Upper lobe of right lung (tissue), 1 donor: ENCODE measurements at regions not wholly inside any gene's neighbourhood (a gene's known extent, or its start where the extent isn't known, plus 50 kb on each side); places are given as distances from the start of the nearest gene placed in this dataset.

ENCODE experiments used
- ATAC-seq: fragments of 200-7000 bp; cut with Tn5 transposase; one replicate; pipeline ENCODE4 v1.9.1; 2020; ENCODE audit warnings: mild to moderate bottlenecking, moderate library complexity
- DNase-seq: peaks from one replicate; pipeline ENCODE4 v3.0.0-alpha.2; 2020
- H3K27ac ChIP-seq: fragments of 200-600 bp; one replicate; pipeline ENCODE4 v1.8.0; 2022
- H3K27me3 ChIP-seq: fragments of 200-600 bp; one replicate; pipeline ENCODE4 v1.8.0; 2022; ENCODE audit warnings: mild to moderate bottlenecking
- H3K36me3 ChIP-seq: fragments of 200-600 bp; one replicate; pipeline ENCODE4 v1.8.0; 2022
- H3K4me1 ChIP-seq: fragments of 200-600 bp; one replicate; pipeline ENCODE4 v1.8.0; 2022
- H3K4me3 ChIP-seq: fragments of 200-600 bp; one replicate; pipeline ENCODE4 v1.8.0; 2022; ENCODE audit warnings: mild to moderate bottlenecking
- H3K9me3 ChIP-seq: fragments of 200-600 bp; one replicate; pipeline ENCODE4 v1.8.0; 2022
- CTCF ChIP-seq: fragments of 200-600 bp; IDR thresholded peaks from one replicate; pipeline ENCODE4 v1.8.0; 2022; ENCODE audit warnings: antibody characterized with exemption
- intact Hi-C: fragments of 100-400 bp; cut with DNase I; formaldehyde crosslinking; loops from one replicate; pipeline ENCODE4 v1.11.0; 2022
- donor health status: DM: no; HTN: yes; CAD: no; lungs with severe emphysema.

GRCh38 chr11:116507016-116507415 is 265.8 kb downstream of the BUD13 start:
- no peaks in the 10 kb centered on the region for H3K4me1 ChIP-seq
- H3K9me3 ChIP-seq, result no peaks in the 10 kb centered on the region
- no peaks in the 10 kb centered on the region for H3K36me3 ChIP-seq
- ATAC-seq (no peak), DNase-seq (no peak)
- TF ChIP-seq CTCF, result no peak
- no peak overlapping the region for H3K4me3 ChIP-seq
- no peak overlapping the region for H3K27ac ChIP-seq
- intact Hi-C loops, result no loop called here
- H3K27me3 ChIP-seq, result peaks cover 4% of the 10 kb centered on the region

- no peak for TF ChIP-seq CTCF
- no peak overlapping the region for H3K27ac ChIP-seq
- H3K9me3 ChIP-seq, result no peaks in the 10 kb centered on the region
- H3K4me1 ChIP-seq, result no peaks in the 10 kb centered on the region
- DNase-seq, result no peak
- H3K27me3 ChIP-seq, result peaks cover 5% of the 10 kb centered on the region
- no peak overlapping the region for H3K4me3 ChIP-seq
- ATAC-seq, result no peak
- H3K36me3 ChIP-seq, result no peaks in the 10 kb centered on the region
- intact Hi-C loops, result no loop called here
Observed at GRCh38 chr11:116506263-116506825, 266.4 kb downstream of the BUD13 start.

GRCh38 chr11:116505298-116506262 is 267.2 kb downstream of the BUD13 start:
- DNase-seq (no peak), ATAC-seq (no peak)
- Histone ChIP-seq H3K4me3 (no peak overlapping the region), H3K36me3 (no peaks in the 10 kb centered on the region), H3K27ac (no peak overlapping the region), H3K4me1 (no peaks in the 10 kb centered on the region), H3K9me3 (no peaks in the 10 kb centered on the region), H3K27me3 (peaks cover 11% of the 10 kb centered on the region)
- no peak for TF ChIP-seq CTCF
- intact Hi-C loops, result no loop called here

- Histone ChIP-seq H3K4me3 (no peak overlapping the region), H3K36me3 (no peaks in the 10 kb centered on the region)
Observed at GRCh38 chr11:116504541-116505297, 268.1 kb downstream of the BUD13 start.

More at GRCh38 chr11:116504541-116505297, 268.1 kb downstream of the BUD13 start:
- TF ChIP-seq CTCF, result no peak
- no peaks in the 10 kb centered on the region for H3K9me3 ChIP-seq
- H3K4me1 ChIP-seq, result no peaks in the 10 kb centered on the region
- peaks cover 19% of the 10 kb centered on the region for H3K27me3 ChIP-seq
- intact Hi-C loops, result no loop called here
- no peak overlapping the region for H3K27ac ChIP-seq
- DNase-seq (no peak), ATAC-seq (no peak)
